Neural cell (in vitro differentiated cells): ENCODE measurements at regions not wholly inside any gene's neighbourhood (a gene's known extent, or its start where the extent isn't known, plus 50 kb on each side); places are given as distances from the start of the nearest gene placed in this dataset.

Source experiments
- EZH2 ChIP-seq: fragments of 200-600, 300-800 bp; shearing (Covaris generic), sonication (generic); IDR thresholded peaks from 2 replicates; pipeline ENCODE4 v1.6.1; 2014; ENCODE audit warnings: antibody characterized with exemption, low read length, borderline replicate concordance, mild to moderate bottlenecking; ENCODE audit not compliant: insufficient read depth, poor library complexity, severe bottlenecking
- MXI1 ChIP-seq: fragments of 450-650 bp; conservative IDR thresholded peaks from 2 replicates; pipeline ENCODE4 v1.6.1; 2014; ENCODE audit warnings: antibody characterized with exemption, mild to moderate bottlenecking; ENCODE audit not compliant: poor library complexity, severe bottlenecking
- POLR2AphosphoS5 ChIP-seq: IDR thresholded peaks from 2 replicates; pipeline ENCODE4 v1.6.1; 2012
- TAF1 ChIP-seq: IDR thresholded peaks from 2 replicates; pipeline ENCODE4 v1.6.1; 2012; ENCODE audit warnings: low read depth
- TF ChIP-seq, protein P1 (sequence below): fragments of 450-650 bp; IDR thresholded peaks from 2 replicates; pipeline ENCODE4 v1.5.1; 2014; ENCODE audit warnings: antibody characterized with exemption, mild to moderate bottlenecking, moderate library complexity; ENCODE audit not compliant: poor library complexity, severe bottlenecking

DNA sequence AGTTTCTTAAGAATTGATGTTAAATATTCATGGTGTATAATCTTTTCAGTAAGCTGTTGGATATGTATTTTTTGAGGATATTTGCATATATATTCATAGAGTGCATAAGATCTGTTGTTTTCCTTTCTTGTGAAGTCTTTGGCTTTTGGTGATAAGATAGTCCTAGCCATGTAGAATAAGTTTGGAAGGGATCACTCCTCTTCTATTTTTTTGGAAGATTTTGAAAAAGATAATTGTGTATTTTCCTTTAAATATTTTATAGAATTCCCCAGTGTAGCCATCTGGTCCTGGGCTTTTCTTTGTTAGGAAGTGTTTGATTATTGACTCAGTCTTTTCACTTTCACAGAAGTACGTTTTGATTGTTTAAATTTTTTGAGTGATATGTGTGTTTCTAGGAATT lies 318.8 kb upstream of the CDH10 start:
- TF ChIP-seq, protein P1, sequence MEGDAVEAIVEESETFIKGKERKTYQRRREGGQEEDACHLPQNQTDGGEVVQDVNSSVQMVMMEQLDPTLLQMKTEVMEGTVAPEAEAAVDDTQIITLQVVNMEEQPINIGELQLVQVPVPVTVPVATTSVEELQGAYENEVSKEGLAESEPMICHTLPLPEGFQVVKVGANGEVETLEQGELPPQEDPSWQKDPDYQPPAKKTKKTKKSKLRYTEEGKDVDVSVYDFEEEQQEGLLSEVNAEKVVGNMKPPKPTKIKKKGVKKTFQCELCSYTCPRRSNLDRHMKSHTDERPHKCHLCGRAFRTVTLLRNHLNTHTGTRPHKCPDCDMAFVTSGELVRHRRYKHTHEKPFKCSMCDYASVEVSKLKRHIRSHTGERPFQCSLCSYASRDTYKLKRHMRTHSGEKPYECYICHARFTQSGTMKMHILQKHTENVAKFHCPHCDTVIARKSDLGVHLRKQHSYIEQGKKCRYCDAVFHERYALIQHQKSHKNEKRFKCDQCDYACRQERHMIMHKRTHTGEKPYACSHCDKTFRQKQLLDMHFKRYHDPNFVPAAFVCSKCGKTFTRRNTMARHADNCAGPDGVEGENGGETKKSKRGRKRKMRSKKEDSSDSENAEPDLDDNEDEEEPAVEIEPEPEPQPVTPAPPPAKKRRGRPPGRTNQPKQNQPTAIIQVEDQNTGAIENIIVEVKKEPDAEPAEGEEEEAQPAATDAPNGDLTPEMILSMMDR = no peak
- TF ChIP-seq TAF1 = no peak
- no peak for TF ChIP-seq POLR2AphosphoS5
- TF ChIP-seq EZH2 = no peak
- no peak for TF ChIP-seq MXI1
